DMS153 (cell line): ENCODE measurements at regions not wholly inside any gene's neighbourhood (a gene's known extent, or its start where the extent isn't known, plus 50 kb on each side); places are given as distances from the start of the nearest gene placed in this dataset.
"Not testable (repeated sequence)": the region's sequence is repeated elsewhere in the genome, so short reads cannot be mapped to it uniquely, and the experiment has no call there.

Experiments used
- DNase-seq: peaks from one replicate; lab custom pipeline; 2025; lab: John Stamatoyannopoulos, UW

DNA sequence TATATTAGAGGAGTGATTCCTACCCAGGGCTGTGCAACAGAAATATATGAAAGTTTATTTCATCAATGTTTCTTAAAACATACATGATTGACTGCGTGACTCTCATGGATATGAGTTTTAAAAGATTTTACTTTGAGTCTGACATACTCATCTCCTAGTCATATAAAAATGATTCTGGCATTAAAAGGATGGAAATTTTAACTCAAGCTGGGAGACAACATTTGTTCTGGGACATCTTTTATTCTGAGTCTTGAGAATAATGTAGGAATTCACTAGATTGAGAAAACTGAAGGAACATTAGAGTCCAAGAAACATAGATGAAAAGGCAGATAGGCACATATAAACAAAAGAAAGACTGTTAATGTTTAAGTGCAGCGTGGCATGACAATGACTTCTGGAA is 649.6 kb downstream of the SPRY1 start:
- DNase-seq: no peak

DNA sequence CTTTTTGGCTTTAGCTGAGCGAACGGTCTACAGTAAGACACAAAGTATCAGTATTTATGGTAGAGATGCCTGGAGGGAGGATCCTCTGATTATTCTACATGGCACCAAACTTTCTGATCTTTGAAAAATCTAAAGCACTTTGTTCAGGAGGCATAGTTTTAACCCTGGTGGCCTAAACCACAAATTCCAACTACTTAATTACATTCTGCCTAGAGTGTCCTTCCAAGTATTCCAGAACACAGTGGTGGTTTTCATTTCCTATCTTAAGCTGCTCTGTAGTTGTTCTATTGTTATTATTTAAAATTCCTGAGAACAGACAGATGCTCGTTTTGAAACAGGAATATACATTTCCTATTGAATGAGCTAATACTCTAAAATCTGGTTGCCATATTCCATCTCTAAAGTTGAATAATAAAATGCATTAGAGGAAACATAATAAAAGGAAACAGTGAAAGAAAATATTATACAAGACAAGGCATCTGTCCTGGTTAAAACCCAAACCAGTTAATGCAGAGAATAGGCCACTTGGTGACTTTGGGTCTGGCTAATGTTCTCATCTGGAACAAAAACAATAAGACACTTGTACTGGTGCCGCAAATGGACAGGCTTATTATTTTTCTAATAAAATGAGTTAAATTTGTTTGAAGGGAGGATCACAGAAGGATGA is 657.4 kb downstream of the SPRY1 start:
- no peak for DNase-seq

DNA sequence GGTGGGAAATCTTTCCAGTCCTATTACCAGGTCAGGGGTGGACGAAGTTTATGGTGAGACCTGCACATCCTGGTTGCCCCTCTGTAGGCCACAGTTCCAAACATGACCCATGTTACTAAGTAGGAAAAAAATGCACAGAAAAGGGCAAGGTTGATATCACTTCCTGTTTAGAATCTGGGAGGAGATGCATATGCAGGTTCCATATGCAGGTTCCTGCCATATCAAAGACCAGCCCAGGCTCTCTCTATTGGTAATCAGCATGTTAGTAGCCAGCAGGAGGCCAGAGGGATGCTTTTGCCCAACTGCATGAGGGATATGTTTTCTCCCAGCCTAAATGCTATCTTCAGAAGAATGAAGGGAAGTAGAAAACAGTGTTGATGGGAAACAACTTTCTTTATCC is 657.2 kb downstream of the ANKRD50 start:
- no peak for DNase-seq

DNA sequence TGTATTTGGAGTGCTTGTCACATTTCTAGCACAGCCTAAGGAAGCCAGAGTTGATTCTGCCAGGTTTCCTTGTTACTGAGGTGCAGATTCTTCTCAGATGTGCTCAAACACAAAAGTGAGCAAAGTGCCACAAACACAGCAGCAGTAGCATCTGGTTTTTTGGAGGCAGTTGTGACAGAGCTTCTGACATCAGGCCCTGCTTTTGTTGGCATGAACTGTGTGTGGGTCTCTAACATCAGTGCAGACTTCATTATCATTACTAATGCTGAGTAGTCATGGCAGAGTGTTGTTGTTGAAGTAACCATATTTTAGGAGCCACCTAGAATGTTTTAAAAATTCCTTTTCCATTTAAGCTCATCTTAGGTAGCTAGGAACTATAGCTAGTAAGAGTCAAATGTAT is 656.6 kb downstream of the ANKRD50 start:
- DNase-seq: no peak

DNA sequence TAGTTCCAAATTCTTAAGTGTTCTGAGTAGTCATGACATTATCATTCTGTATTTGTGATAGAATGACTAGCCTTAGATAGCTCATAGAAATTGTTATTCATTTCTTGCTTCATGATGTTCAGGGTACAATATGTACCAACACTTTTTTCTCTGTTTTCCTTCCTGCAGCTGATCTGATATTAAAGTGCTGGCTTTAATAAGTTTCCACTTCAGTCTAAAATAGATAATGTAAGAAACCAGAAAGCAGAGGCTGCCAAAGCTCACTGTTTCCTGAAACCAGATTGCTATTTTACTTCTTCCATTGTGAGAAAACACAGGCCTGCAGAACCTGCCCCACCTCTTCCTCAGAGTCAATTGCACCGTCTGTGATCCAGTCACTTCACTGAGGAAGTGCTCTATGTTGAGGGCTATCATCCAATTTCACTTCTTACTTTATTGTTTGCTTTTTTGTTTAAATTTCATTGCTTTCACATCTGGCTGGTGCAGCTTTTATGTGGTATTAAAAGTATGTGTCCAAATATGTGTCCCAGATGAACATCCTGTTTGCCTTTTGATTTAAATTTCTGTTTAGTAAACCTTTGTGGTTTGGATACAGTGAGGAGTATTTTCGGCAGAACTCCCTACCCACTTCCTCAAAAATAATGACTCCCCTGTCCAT is 652.1 kb downstream of the ANKRD50 start:
- no peak for DNase-seq

DNA sequence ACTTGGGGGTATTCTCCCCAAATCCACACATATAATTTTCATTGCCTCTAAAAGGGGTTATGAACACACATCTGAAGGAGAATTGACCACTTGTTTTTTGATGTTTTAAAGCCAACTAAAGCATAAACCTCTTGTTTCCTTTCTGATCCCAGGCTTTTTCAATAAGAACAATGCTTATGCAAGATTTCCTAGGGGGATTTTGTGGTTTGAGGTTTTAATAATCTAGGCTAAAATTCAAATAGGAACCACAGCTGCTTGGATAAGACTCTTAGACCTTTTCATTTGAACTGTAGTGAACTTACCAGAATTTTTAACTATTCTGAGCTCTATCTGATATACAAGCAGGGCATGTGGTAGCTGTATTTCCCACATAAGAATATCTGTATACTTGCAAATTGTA is 651.1 kb downstream of the ANKRD50 start:
- DNase-seq: no peak

DNA sequence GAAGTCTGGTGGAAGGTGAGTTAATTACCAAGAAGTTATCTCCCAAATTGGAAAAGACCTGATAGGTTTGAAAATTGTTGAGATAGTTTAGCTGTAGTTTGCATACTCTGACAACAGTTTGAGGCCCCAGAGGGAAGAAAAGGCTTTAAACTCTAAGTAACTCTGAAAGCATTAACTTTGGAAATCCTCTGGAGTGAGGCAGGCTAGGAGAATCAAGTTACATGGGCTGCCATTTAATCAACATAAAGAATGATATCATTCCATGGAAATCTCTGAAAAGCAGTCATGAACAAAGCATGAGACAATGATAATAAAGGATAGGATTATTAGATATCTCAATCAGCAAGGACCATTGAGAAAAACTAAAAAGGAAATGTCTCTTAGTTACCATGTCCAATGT is 647.1 kb downstream of the ANKRD50 start:
- no peak for DNase-seq

DNA sequence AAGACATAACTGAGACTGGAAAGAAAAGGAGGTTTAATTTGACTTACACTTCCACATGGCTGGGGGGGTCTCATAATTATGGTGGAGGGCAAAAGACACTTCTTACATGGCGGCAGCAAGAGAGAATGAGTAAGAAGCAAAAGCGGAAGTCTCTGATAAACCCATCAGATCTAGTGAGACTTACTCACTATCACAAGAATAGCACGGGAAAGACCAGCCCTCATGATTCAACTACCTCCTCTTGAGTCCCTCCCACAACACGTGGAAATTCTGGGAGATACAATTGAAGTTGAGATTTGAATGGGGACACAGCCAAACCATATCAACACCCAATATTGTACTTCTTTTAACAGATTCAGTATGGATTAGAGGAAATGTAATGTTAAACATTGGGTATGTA is 646.6 kb downstream of the ANKRD50 start:
- DNase-seq: no peak

DNA sequence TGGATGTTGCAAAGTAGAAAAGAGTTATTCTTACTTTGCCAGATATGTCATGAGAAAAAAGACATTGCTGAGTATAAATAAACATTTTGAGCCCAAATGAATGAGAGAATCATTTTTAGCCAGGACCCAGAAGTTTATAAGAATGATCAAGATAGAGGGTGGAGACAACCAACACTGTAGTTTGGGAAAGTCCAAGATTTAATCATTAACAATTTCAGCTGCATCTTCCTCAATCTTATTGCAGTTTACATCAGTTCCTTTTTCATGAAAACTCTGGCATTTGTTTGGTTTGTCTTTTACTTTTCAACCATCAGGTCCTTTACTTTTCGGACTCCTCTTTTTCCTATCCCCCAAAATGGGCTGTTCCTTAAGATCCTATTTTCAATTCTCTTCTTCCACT is 645.9 kb downstream of the ANKRD50 start:
- no peak for DNase-seq

DNA sequence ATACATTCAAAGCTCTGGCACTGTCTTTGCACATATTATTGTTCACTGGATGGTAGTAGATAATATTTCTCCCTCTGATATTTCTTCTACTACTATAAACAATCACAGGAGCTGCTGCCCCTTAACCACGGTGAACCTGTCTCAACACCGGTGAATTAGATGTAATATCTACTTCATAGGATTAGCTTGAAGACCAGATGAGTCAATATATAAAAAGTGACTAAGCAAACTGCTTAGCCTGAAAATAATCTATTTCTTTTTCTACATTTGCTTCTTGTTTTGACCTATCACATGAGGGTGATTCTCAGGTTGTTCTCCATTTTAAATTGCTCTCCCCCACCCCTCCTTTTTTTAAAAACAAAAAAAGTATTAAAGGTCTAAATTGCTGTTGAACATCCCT is 645.5 kb downstream of the ANKRD50 start:
- no peak for DNase-seq

DNA sequence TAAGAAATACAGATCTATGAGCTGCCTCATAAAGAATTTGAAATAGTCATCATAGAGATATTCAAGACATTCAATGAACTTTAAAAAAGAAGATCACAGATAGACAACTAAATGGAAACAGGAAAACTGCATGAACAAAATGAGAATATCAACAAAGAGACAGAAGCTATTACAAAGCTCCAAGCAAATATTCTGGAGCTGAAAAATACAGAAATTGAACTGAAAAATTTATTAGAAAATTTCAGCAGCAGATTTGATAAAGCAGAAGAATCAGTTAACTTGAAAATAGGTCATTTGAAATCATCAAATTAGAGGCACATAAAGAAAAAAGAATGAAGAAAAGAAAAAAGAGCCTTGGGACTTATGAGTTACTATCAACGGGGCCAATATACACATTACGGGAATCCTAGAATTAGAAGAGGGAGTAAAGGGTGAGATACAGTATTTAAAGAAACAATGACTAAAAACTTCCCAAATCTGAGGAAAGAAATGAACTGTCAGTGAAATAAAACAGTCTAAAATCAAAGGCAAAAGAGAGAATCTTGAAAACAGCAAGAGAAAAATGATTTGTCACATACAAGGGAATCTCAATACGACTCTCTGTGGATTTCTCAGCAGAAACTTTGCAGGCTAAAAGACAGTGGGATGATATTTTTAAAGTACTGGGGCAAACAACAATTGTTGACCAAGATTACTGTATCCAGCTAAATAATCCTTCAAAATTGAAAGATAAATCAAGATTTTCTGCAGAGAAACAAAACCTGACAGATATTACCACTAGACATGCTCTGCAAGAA is 641.6 kb downstream of the ANKRD50 start:
- no peak for DNase-seq

DNA sequence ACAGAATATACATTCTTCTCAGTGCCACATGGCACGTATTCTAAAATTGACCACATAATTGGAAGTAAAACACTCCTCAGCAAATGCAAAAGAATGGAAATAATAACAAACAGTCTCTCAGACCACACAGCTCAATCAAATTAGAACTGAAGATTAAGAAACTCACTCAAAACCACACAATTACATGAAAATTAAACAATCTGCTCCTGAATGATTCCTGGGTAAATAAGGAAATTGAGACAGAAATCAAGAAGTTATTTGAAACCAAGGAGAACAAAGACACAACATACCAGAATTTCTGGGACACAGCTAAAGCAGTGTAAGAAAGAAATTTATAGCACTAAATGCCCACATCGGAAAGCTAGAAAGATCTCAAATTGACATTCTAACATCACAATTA is 637.3 kb downstream of the ANKRD50 start:
- DNase-seq: not testable (repeated sequence)

DNA sequence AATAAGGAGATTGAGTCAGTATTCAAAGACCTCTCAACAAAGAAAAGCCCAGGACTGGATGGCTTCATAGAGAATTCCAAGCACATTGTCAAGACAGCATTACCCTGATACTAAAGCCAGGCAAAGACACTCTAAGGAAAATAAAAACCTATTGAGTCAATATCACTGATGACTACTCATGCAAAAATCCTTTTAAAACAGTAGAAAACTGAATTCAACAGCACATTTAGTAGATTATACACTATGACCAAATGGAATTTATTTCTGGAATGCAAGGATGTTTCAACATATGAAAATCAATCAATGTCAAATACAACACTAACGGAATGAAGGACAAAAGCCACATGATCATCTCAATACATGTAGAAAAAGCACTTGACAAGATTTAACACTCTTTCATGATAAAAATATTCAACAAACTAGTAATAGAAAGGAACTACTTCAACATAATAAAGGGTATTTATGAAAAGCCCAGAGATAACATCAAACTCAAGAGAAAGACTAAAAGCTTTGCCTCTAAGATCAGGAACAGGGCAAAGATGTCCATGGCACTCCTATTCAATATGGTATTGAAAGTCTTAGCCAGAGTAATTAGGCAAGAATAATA is 633.3 kb downstream of the ANKRD50 start:
- DNase-seq: no peak

DNA sequence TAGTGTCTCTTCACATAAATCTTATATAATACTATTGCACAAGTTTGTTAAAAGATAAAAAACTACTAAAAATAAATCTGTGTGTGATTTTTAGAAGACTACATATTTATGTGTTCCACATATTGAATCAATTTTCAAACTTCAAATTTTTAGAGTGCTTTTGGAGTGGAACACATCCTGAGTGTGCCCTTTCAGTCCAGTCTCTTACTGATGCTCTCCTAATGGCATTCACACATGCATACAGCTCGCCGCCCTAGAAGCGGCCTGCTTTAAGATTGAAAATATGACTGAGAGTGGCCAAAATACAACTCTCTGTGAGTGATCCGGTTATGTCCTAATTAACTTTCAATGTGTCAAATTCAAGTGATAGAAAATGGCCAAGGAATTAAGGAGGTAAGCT is 628.8 kb downstream of the ANKRD50 start:
- DNase-seq: no peak

DNA sequence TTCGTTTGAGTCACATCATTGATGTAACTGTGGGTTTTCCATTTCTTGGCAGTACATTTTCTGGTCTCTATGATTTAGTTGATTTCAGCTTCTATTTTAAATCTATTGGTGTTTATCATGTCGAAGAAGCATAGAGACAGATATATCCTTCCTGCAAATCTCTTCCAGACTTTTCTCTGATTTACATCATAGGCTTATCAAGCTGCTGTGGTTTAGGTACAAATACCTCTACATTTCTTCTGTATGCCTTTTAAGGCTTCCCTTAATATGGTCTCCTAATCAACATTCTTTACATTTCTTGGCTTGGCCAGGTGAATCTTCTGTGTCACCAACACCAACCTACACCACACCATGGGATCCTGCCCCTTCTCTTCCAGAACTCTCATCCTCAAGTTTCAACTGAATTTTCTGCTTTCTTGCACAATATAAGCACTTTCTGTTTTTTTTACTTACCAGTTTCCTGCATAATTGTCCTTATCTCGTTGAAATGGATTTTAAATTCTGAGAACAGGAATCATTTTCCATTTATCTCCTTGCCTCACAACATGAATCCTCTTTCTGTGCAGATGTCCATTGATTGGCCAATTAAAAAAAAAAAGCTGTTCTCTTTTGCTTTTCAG is 626.9 kb downstream of the ANKRD50 start:
- no peak for DNase-seq

DNA sequence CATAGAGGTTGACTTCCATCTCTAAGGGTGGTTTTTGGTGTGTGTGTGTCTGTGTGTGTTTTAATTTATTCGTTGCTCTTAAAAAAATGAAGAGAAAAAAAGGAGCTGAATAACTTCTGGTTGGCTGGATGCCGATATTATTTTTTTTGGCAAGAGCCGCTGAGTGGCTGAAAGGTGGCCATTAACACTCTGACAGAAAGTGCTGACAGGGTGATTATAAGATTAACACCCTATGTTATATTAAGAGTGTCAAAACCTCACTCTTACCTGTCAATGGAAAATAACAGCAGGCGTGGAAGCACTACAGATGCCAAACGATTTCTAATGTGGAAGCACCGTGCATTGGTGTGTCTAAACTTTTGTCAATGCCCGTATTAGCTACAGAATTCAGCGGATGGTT is 622.5 kb downstream of the ANKRD50 start:
- DNase-seq: no peak

DNA sequence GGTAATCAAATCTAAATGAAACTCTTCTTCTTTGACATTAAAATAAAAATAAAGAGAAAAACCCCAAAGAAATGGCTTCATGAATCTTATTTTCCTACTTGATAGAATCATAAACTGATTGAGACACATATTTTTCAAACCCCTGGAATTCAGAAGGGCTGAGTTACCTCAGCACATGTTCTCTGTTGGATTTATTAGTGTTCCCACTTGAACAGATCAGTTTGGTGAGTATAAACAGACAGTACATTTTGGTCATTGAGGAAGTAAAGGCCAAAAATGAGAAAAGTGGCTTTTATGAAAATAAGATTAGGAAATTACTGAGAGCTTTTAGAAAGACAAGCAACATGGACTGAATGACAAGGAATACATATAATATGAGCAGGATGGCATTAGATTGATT is 620.4 kb downstream of the ANKRD50 start:
- DNase-seq: no peak

DNA sequence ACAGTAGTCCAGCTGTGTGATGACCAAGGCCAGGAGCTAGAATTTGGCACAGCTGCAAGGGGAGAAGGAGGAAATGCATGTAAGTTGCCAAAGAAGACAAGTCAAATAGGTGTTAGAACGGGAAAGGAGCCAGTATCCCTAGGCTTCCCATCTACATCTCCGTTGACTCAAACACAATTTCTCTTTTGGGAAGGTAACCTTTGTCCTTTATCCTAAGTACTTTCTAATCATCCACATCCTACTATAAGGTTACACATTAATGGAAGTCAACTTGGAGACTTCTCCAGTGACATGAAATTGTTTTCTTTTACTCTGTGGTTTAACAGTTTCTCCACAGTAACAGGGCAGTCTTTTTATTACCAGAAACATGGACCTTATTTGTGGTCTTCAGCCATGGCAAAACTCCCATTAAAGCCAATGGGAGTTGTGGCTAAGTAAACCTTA is 620.0 kb downstream of the ANKRD50 start:
- no peak for DNase-seq

DNA sequence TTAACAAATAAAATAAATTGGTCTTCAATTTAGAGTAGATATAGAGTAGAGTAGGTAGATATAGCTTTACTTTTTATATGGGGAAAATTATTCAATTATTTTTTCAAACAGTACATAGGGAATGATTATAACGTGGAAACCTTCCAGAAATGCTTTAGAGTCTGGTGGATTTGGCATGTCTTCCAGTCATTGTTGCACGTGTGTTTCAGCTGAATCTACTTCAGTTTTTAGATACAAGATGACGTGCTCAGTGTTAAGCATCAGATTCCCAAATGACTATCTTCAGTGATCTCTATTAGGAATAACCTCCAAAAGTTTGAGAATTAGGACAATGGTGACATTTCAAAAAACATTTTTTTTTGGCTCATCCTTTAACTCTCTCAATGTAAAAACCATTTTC is 616.9 kb downstream of the ANKRD50 start:
- no peak for DNase-seq

DNA sequence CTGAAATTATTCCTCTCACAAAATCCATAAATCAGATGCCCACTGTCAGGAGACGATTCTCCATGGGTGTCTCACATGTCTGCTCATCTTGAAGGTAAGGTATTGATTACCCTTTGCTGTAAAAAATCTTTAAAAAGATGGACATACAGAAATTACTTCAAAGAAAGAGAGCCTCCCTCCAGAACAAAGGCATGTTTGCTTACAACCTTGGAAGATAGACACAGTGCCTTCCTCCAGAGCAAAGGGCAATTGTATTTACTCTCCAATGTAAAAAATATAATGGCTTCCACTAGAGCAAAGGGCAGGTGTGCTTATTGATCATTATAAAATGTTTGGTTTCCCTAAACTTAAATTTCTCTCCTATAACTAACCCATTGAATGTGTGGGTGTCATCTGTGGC is 616.2 kb downstream of the ANKRD50 start:
- DNase-seq: no peak

DNA sequence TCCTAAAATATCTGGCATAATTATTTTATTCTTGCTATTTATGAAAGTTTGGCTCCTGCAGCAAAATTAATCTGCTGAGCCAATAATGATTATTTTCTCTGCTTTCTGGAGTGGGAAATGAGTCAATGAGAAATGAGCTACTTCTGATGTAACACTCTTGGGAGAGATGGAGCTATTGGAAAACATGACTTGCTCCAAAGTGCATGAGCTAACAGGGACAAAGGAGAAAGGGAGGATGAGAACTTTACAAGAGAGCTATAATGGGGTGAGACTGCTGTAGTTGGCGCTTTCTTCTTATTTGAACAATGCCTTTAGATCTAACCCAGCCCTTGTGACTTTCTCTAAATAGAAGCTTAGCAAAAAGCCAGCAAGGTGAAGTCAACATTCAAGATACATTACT is 615.1 kb downstream of the ANKRD50 start:
- no peak for DNase-seq

DNA sequence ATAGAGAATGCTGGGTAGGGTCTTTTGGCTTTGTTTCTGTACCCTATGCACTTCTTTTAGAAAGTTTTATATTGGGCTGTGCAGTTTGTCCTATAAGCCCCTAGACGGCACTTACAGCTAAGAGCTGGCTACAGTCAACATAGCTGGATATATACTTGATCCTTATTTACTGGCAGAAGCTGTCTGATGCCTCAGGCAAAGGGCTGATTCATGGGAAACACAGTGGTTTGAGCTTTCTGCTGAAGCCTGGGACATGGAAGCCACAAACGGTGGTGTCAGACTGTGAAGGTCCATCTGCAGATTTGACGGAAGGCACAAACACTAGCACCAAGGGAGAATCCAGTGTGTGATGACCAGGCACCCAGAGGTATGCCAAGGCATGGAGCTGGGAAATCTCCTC is 608.4 kb downstream of the ANKRD50 start:
- DNase-seq: no peak
